ENCODE measurements at regions not wholly inside any gene's neighbourhood (a gene's known extent, or its start where the extent isn't known, plus 50 kb on each side); places are given as distances from the start of the nearest gene placed in this dataset.

DNA sequence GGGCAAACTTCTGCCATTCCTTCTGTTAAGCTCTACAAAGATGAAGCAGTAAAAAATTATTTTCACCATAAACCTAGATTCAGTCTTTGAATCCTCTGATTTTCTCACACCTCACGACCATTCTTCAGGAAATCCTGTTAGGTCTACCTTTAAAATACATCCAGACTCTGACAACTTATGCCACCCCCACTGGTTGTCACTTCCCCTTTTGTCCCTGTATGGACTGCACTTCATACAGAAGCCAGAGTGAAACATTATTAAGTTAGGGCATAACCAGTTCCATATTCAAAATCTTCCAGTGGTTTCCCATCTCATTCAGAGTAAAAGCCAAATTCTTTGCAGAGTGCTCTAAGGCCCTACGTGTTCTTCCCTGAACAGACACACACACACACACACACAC is 499.8 kb downstream of the RASEF start:
- TF ChIP-seq POLR2A (IDR thresholded peaks at IDR 0.05): no peak
- TF ChIP-seq, protein P1, sequence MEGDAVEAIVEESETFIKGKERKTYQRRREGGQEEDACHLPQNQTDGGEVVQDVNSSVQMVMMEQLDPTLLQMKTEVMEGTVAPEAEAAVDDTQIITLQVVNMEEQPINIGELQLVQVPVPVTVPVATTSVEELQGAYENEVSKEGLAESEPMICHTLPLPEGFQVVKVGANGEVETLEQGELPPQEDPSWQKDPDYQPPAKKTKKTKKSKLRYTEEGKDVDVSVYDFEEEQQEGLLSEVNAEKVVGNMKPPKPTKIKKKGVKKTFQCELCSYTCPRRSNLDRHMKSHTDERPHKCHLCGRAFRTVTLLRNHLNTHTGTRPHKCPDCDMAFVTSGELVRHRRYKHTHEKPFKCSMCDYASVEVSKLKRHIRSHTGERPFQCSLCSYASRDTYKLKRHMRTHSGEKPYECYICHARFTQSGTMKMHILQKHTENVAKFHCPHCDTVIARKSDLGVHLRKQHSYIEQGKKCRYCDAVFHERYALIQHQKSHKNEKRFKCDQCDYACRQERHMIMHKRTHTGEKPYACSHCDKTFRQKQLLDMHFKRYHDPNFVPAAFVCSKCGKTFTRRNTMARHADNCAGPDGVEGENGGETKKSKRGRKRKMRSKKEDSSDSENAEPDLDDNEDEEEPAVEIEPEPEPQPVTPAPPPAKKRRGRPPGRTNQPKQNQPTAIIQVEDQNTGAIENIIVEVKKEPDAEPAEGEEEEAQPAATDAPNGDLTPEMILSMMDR (IDR thresholded peaks at IDR 0.05): no peak

All from lower leg skin (tissue), 3 donors.